H9 (cell line): ENCODE measurements at regions not wholly inside any gene's neighbourhood (a gene's known extent, or its start where the extent isn't known, plus 50 kb on each side); places are given as distances from the start of the nearest gene placed in this dataset.
A peak's percentile ranks its signal among the peaks of the same experiment; 100 is the strongest.

Experiments
- DNase-seq: peaks from one replicate; pipeline ENCODE4 v3.0.0-alpha.2; 2017
- H2AFZ ChIP-seq: one replicate; pipeline ENCODE4 v1.6.1; 2013; ENCODE audit warnings: mild to moderate bottlenecking, low read length, control low read depth, moderate library complexity
- H2AK5ac ChIP-seq: 2 replicates; pipeline ENCODE4 v1.6.1; 2013; ENCODE audit warnings: low read length, control low read depth, mixed read lengths; ENCODE audit not compliant: insufficient read length
- H2BK120ac ChIP-seq: one replicate; pipeline ENCODE4 v1.6.1; 2013; ENCODE audit warnings: low read depth, mild to moderate bottlenecking, low read length, control low read depth, inconsistent platforms; ENCODE audit not compliant: poor library complexity, severe bottlenecking
- H2BK12ac ChIP-seq: 2 replicates; pipeline ENCODE4 v1.6.1; 2013; ENCODE audit warnings: low read length, control low read depth, mixed read lengths, low read depth; ENCODE audit not compliant: insufficient read length
- H2BK15ac ChIP-seq: 2 replicates; pipeline ENCODE4 v1.6.1; 2013; ENCODE audit warnings: low read depth, low read length, control low read depth
- H2BK20ac ChIP-seq: one replicate; pipeline ENCODE4 v1.6.1; 2013; ENCODE audit warnings: low read depth, mild to moderate bottlenecking, low read length, control low read depth, inconsistent platforms; ENCODE audit not compliant: poor library complexity, severe bottlenecking
- H2BK5ac ChIP-seq: 2 replicates; pipeline ENCODE4 v1.6.1; 2013; ENCODE audit warnings: low read length, control low read depth, mixed read lengths; ENCODE audit not compliant: insufficient read length
- H3K14ac ChIP-seq: 2 replicates; pipeline ENCODE4 v1.6.1; 2013; ENCODE audit warnings: low read length, control low read depth; ENCODE audit not compliant: insufficient read depth
- H3K18ac ChIP-seq: 2 replicates; pipeline ENCODE4 v1.6.1; 2013; ENCODE audit warnings: low read depth, mild to moderate bottlenecking, mixed read lengths, low read length, control low read depth; ENCODE audit not compliant: insufficient read length
- H3K23ac ChIP-seq: 2 replicates; pipeline ENCODE4 v1.6.1; 2013; ENCODE audit warnings: low read length, control low read depth, mixed read lengths, low read depth; ENCODE audit not compliant: insufficient read length
- H3K23me2 ChIP-seq: 2 replicates; pipeline ENCODE4 v1.6.1; 2013; ENCODE audit warnings: low read depth, mild to moderate bottlenecking, mixed read lengths, low read length, control low read depth; ENCODE audit not compliant: insufficient read length, poor library complexity, severe bottlenecking
- H3K27ac ChIP-seq: 2 replicates; pipeline ENCODE4 v1.5.1; 2013; ENCODE audit warnings: low read length, control low read depth, mixed read lengths, low read depth; ENCODE audit not compliant: insufficient read length
- H3K27me3 ChIP-seq: 2 replicates; pipeline ENCODE4 v1.6.1; 2013; ENCODE audit warnings: low read length, control low read depth, inconsistent platforms; ENCODE audit not compliant: insufficient read depth
- H3K4ac ChIP-seq: 2 replicates; pipeline ENCODE4 v1.6.1; 2013; ENCODE audit warnings: low read depth, mild to moderate bottlenecking, control low read depth, inconsistent platforms, low read length, moderate library complexity
- H3K4me1 ChIP-seq: 2 replicates; pipeline ENCODE4 v1.6.1; 2013; ENCODE audit warnings: low read length, control low read depth, inconsistent platforms; ENCODE audit not compliant: insufficient read depth
- H3K4me2 ChIP-seq: 2 replicates; pipeline ENCODE4 v1.6.1; 2013; ENCODE audit warnings: low read length, control low read depth, mixed read lengths; ENCODE audit not compliant: insufficient read length, insufficient read depth
- H3K56ac ChIP-seq: 2 replicates; pipeline ENCODE4 v1.6.1; 2013; ENCODE audit warnings: low read depth, mild to moderate bottlenecking, mixed read lengths, low read length, control low read depth; ENCODE audit not compliant: insufficient read length
- H3K79me1 ChIP-seq: 2 replicates; pipeline ENCODE4 v1.6.1; 2013; ENCODE audit warnings: low read depth, mild to moderate bottlenecking, moderate library complexity, low read length, control low read depth, inconsistent platforms; ENCODE audit not compliant: insufficient read depth, poor library complexity, severe bottlenecking
- H3K79me2 ChIP-seq: 2 replicates; pipeline ENCODE4 v1.6.1; 2013; ENCODE audit warnings: low read length, control low read depth, inconsistent platforms; ENCODE audit not compliant: insufficient read depth
- H3K9ac ChIP-seq: 2 replicates; pipeline ENCODE4 v1.6.1; 2013; ENCODE audit warnings: low read length, control low read depth, mixed read lengths; ENCODE audit not compliant: insufficient read length; ENCODE audit errors: extremely low read depth
- H3K9me3 ChIP-seq: one replicate; pipeline ENCODE4 v1.6.1; 2013; ENCODE audit warnings: low read depth, low read length, inconsistent platforms; ENCODE audit not compliant: control insufficient read depth
- H3T11ph ChIP-seq: one replicate; pipeline ENCODE4 v1.6.1; 2013; ENCODE audit warnings: mild to moderate bottlenecking, low read length, control low read depth, inconsistent platforms
- H4K20me1 ChIP-seq: one replicate; pipeline ENCODE4 v1.6.1; 2013; ENCODE audit not compliant: control insufficient read depth, insufficient read length, insufficient read depth
- H4K5ac ChIP-seq: 2 replicates; pipeline ENCODE4 v1.6.1; 2013; ENCODE audit warnings: low read depth, mild to moderate bottlenecking, mixed read lengths, low read length, control low read depth; ENCODE audit not compliant: insufficient read length
- H4K8ac ChIP-seq: replicated peaks from 2 replicates; pipeline ENCODE4 v1.6.1; 2013; ENCODE audit warnings: low read length, control low read depth, mixed read lengths, low read depth; ENCODE audit not compliant: insufficient read length
- H4K91ac ChIP-seq: 2 replicates; pipeline ENCODE4 v1.6.1; 2013; ENCODE audit warnings: low read depth, mild to moderate bottlenecking, moderate library complexity, mixed read lengths, low read length, control low read depth; ENCODE audit not compliant: insufficient read length
- H3K27ac Mint-ChIP-seq, 3 experiments: 2 replicates in 2 of 3; 3 replicates in 1 of 3; pipeline ENCODE4 v1.8.0; 2020 to 2021; ENCODE audit warnings: mixed read lengths in 3 of 3, mild to moderate bottlenecking in 1 of 3, moderate library complexity in 1 of 3
- H3K27me3 Mint-ChIP-seq: 2 replicates; pipeline ENCODE4 v1.8.0; 2021; ENCODE audit warnings: low read depth, mild to moderate bottlenecking, moderate library complexity, mixed read lengths
- H3K36me3 Mint-ChIP-seq, 3 experiments: 2 replicates in 2 of 3; 3 replicates in 1 of 3; pipeline ENCODE4 v1.8.0; 2020 to 2021; ENCODE audit warnings: low read depth in 3 of 3, mixed read lengths in 3 of 3; ENCODE audit not compliant: insufficient read depth in 1 of 3
- H3K4me1 Mint-ChIP-seq, 2 experiments: 2 replicates each; pipeline ENCODE4 v1.8.0; 2020; ENCODE audit warnings: mixed read lengths in 2 of 2
- H3K4me3 Mint-ChIP-seq, 2 experiments: 2 replicates in 1 of 2; 3 replicates in 1 of 2; pipeline ENCODE4 v1.8.0; 2020 to 2021; ENCODE audit warnings: mild to moderate bottlenecking in 2 of 2, mixed read lengths in 2 of 2, moderate library complexity in 1 of 2
- H3K9me3 Mint-ChIP-seq, 2 experiments: 2 replicates in 1 of 2; 3 replicates in 1 of 2; pipeline ENCODE4 v1.8.0; 2020; ENCODE audit warnings: mild to moderate bottlenecking in 2 of 2, mixed read lengths in 2 of 2, moderate library complexity in 1 of 2
- WGBS: extraction: QIAGEN DNeasy Blood & Tissue Kit; methylation state at CpG from one replicate; pipeline ENCODE4 v1.1.7; 2013; ENCODE audit warnings: missing lambda C conversion rate, low lambda C conversion rate, mixed read lengths; ENCODE audit not compliant: insufficient read length; ENCODE audit errors: extremely low coverage; 5-methylcytosine and 5-hydroxymethylcytosine counted together
- TF ChIP-seq, protein P1 (sequence below): fragments of 200-600 bp; sonication (generic); conservative IDR thresholded peaks from 3 replicates; pipeline ENCODE4 v1.8.0; 2021; ENCODE audit warnings: antibody characterized with exemption, mild to moderate bottlenecking

DNA sequence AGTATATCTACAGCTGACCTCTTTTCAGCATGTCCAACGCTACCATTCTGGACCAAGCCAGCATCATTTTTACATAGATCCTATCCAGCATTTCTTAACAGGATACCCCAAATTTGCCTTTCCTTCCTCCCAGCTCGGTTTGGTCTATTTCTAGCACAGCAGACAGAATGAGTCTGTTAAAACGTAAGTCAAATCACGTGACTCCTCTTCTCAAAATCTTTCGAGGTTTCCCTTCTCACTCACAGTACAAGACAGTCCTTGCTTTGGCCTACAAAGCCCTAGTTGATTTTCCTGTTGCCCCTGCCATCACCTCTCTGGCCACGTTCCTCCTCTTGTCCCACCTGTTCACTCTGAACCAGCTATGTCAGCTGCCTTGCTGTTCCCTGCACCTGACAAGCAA, 711.7 kb downstream of the SORCS3 start:
- H3K9me3 ChIP-seq = no peaks in the 10 kb centered on the region
- no peaks in the 10 kb centered on the region for H3K36me3 Mint-ChIP-seq
- no peaks in the 10 kb centered on the region; the same call in 1 of the 2 replicates for H3K4me1 ChIP-seq
- no peak overlapping the region for H2BK12ac ChIP-seq
- no peak overlapping the region for H3K23ac ChIP-seq
- no peak for DNase-seq
- no peak overlapping the region for H4K5ac ChIP-seq
- no CpG with 5 or more reads among the region's 6 CpGs for WGBS
- H3K56ac ChIP-seq = no peak overlapping the region
- no peak overlapping the region for H2AFZ ChIP-seq
- no peak overlapping the region for H3K4me3 Mint-ChIP-seq
- no peak overlapping the region for H3K9ac ChIP-seq
- no peak overlapping the region for H2BK120ac ChIP-seq
- H3K79me1 ChIP-seq = no peaks in the 10 kb centered on the region
- H3K4me2 ChIP-seq = no peak overlapping the region
- no peak overlapping the region for H4K91ac ChIP-seq
- H2BK5ac ChIP-seq = no peak overlapping the region
- no peaks in the 10 kb centered on the region for H3K27me3 Mint-ChIP-seq
- H2BK20ac ChIP-seq = no peak overlapping the region
- no peak overlapping the region for H3K18ac ChIP-seq
- H3K23me2 ChIP-seq = no peaks in the 10 kb centered on the region
- H3K9me3 Mint-ChIP-seq = no peaks in the 10 kb centered on the region
- H3K27me3 ChIP-seq = no peaks in the 10 kb centered on the region
- no peak overlapping the region for H3K27ac ChIP-seq
- H2BK15ac ChIP-seq = no peak overlapping the region
- no peak overlapping the region for H3K14ac ChIP-seq
- H3T11ph ChIP-seq = no peak overlapping the region
- TF ChIP-seq, protein P1, sequence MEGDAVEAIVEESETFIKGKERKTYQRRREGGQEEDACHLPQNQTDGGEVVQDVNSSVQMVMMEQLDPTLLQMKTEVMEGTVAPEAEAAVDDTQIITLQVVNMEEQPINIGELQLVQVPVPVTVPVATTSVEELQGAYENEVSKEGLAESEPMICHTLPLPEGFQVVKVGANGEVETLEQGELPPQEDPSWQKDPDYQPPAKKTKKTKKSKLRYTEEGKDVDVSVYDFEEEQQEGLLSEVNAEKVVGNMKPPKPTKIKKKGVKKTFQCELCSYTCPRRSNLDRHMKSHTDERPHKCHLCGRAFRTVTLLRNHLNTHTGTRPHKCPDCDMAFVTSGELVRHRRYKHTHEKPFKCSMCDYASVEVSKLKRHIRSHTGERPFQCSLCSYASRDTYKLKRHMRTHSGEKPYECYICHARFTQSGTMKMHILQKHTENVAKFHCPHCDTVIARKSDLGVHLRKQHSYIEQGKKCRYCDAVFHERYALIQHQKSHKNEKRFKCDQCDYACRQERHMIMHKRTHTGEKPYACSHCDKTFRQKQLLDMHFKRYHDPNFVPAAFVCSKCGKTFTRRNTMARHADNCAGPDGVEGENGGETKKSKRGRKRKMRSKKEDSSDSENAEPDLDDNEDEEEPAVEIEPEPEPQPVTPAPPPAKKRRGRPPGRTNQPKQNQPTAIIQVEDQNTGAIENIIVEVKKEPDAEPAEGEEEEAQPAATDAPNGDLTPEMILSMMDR = no peak
- H3K27ac Mint-ChIP-seq = peak overlapping the region in 1 of 3 experiments; percentile 27; a peak in 1 of 7 replicates
- 0 out of 4 replicates have a peak, but pooled peaks cover 0 to 6% of the 10 kb centered on the region in 2 experiments for H3K4me1 Mint-ChIP-seq
- H3K4ac ChIP-seq = no peak overlapping the region
- H4K20me1 ChIP-seq = no peaks in the 10 kb centered on the region
- no peak overlapping the region for H4K8ac ChIP-seq
- no peak overlapping the region for H2AK5ac ChIP-seq
- no peaks in the 10 kb centered on the region for H3K79me2 ChIP-seq
